ENCODE measurements at regions not wholly inside any gene's neighbourhood (a gene's known extent, or its start where the extent isn't known, plus 50 kb on each side); places are given as distances from the start of the nearest gene placed in this dataset.
"Not testable (repeated sequence)": the region's sequence is repeated elsewhere in the genome, so short reads cannot be mapped to it uniquely, and the experiment has no call there.

DNA sequence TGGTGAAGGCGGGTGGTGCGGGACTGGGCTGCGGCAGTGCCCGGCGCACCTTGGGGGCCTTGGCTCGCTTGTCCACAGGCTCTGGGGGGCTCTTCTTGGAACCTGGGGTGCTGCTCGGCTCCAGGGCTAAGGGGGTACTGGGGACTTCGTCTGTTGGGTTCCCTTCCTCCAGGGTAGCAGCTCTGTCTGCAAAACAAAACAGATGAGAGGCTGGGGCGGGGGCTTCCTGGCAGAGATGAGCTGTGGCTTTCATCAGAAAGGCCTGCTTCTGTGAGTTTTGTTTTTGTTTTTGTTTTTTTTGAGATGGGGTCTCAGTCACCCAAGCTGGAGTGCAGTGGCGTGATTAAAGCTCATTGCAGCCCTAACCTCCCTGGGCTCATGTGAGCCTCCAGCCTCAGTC, 425.2 kb upstream of the ZNF722 start:
- H3K9me3 ChIP-seq: peaks cover 0 to 26% (median 2%) of the 10 kb centered on the region in 4 donors
- H3K4me3 ChIP-seq, DNase-seq, H3K27me3 ChIP-seq, H3K4me1 ChIP-seq, H3K27ac ChIP-seq, H3K36me3 ChIP-seq: not testable (repeated sequence)

DNA sequence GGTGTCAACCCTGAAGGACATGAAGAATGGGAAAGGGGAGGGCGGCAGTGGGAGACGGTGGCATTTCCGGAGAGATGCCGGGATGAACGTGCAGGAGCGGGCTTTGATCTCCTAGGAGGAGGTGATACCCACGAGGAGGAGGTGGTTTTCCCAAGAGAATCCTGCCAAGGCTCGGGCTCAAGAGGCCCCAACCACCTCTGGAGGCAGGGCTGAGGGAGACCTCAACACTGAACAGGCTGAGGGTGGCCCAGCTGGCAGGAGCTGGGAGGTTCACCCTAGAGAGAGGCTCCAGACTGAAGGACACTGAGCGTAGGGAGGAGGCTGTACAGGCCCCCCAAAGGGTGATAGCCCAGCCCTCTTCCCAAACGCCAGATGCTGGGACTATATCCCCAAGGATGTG, 422.2 kb upstream of the ZNF722 start:
- H3K9me3 ChIP-seq: peaks cover 0 to 31% (median 4%) of the 10 kb centered on the region in 4 donors
- H3K27me3 ChIP-seq, H3K4me3 ChIP-seq, H3K4me1 ChIP-seq, H3K27ac ChIP-seq, H3K36me3 ChIP-seq: not testable (repeated sequence)
- peak in 1 of 3 donors; percentile 28 for DNase-seq

DNA sequence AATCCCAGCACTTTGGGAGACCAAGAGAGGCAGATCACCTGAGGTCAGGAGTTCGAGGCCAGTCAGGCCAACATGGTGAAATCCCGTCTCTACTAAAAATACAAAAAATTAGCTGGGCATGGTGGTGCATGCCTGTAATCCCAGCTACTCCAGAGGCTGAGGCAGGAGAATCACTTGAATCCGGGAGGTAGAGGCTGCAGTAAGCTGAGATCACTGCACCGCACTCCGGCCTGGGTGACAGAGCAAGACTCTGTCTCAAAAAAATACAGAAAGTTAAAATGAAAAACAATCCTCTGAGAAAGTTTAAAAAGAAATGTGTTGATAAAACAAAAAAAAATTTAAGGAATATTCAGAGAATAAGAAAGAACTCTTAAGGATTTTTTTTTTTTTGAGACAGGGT, 421.6 kb upstream of the ZNF722 start:
- DNase-seq: not testable (repeated sequence)
- peaks cover 0 to 31% (median 4%) of the 10 kb centered on the region in 4 donors for H3K9me3 ChIP-seq

DNA sequence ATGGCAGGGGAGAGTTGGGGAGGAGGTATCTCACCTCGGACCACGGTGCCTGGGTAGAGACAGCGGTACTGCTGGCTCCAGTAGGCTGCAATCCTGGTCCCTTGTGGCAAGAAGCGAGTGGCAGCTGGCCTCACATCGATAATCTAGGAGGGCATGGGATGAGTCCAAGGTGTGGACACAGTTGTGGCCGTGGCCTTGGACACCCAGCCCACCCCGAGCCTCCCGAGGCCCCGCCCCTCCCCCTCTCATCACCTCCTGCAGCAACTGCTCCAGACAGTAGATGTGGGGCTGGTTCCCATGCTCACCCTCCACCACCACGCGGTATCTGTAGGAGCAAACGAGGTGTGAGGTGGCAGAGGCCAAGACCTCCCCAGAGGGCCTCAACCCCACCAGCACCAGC, 418.6 kb upstream of the ZNF722 start:
- H3K9me3 ChIP-seq: peaks cover 0 to 25% (median 4%) of the 10 kb centered on the region in 4 donors
- H3K27me3 ChIP-seq, DNase-seq, H3K36me3 ChIP-seq, H3K27ac ChIP-seq, H3K4me1 ChIP-seq, H3K4me3 ChIP-seq: not testable (repeated sequence)

More for the DNA sequence above, 421.6 kb upstream of the ZNF722 start:
- not testable (repeated sequence) for H3K27ac ChIP-seq, H3K27me3 ChIP-seq, H3K4me3 ChIP-seq, H3K4me1 ChIP-seq, H3K36me3 ChIP-seq

DNA sequence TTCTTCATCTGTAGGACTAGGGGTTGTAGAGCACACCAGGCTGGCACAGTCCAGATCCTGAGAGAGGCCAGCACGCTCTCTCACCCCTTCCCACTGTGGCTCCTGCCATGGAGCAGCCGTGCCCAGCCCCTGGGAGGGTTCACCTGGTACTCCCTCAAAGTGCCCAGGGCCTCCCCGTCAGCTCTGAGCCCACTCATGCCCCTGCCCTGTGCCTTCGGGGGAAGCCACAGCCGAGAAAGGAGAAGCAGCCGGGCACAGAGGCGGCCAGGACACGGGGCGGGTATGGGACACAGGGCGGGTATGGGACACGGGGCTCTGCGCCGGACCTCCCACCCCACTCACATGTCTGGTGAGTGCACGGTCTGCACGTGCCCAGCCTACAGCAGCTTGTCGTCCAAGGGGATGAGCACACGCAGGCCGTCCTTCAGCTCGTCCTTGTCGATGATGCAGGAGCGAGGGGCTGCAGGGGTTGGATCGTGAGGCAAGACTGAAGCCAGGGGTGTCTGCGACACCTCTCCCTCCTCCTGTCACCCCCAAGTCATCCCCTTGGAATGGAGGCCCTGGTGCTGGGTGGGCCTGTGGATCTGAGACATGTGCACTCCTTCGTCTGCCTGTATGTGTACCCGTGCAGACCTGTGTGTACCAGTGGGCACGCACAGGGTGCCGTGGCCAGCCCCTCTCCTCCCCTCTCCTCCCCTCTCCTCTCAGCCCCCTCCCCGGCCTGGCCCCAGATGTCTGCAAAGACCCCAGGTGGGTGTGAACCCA, 417.9 kb upstream of the ZNF722 start:
- H3K4me1 ChIP-seq, H3K27me3 ChIP-seq, H3K4me3 ChIP-seq, H3K36me3 ChIP-seq, H3K27ac ChIP-seq, DNase-seq: not testable (repeated sequence)
- peaks cover 0 to 23% (median 4%) of the 10 kb centered on the region in 4 donors for H3K9me3 ChIP-seq

DNA sequence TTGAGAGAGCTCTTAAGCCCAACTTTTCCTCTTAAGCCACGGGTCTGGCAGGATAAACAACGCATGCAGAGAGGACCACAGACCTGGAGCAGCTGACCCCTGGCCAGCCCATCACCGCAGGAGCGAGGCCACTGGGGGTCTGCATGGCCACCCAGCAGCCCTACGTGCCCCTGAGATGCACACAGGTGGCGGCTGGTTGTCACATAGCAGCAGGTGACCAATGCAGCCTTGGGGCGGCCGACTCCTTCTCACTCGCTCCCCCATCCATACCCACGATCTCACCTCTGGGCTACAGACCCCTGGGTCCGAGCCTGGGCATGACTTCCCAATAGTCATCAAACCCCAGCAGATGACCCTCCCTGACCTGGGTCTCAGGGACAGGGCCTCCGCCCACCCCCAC, 415.9 kb upstream of the ZNF722 start:
- H3K4me1 ChIP-seq, H3K36me3 ChIP-seq, H3K4me3 ChIP-seq, H3K27ac ChIP-seq, H3K27me3 ChIP-seq: not testable (repeated sequence)
- DNase-seq: peak in 1 of 3 donors; percentile 15
- H3K9me3 ChIP-seq: peaks cover 0 to 10% (median 2%) of the 10 kb centered on the region in 4 donors

DNA sequence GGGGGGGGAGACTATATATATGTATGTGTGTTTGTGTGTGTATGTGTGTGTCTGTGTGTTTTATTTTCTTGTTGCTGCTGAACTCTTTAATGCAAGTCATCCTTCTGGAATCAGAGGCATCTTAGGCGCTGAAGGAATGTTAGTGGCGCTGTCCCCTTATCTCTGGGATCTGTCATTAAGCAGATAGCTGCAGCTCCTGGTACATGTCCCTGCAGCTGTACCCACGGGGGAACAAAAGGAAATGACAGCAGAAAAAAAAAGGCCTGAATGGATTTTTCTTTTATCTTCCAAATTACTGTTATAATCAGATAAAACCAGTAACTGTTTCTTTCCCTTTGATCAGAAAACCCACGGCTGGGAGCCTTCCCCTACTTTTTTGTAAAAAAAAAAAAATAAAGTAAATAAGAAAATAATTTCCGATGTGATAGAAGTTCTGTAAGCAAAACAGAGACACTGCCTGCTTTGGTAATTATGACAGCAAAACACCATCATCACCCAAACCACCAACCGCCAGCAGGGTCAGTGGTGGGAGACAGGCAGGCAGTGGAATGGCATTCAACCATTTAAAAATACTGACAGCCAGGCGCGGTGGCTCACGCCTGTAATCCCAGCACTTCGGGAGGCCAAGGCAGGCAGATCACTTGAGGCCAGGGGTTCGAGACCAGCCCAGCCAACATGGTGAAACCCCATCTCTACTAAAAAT, 411.3 kb upstream of the ZNF722 start:
- not testable (repeated sequence) for H3K4me1 ChIP-seq, H3K9me3 ChIP-seq, H3K4me3 ChIP-seq, H3K36me3 ChIP-seq, DNase-seq, H3K27me3 ChIP-seq, H3K27ac ChIP-seq

DNA sequence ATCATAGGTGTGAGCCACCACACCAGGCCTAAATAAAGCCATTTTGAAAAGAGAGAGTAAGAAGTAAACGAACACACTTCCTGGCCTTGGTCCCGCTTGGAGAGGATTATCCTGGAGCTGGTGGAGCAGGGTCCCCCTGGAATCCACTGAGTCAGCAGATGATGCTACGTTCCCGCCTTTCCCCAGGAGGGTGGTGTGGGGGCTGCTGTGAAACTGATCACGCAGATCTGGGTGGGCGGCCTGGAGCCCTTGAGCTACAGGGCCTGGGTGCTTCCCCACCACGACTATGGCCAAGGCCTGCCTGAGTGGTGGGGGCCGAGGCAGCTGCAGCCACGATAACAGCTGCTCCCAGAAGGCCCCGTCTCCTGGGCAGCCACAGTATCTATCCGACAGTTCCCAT, 407.4 kb upstream of the ZNF722 start:
- not testable (repeated sequence) for H3K27me3 ChIP-seq, H3K36me3 ChIP-seq, H3K4me1 ChIP-seq, H3K4me3 ChIP-seq, H3K27ac ChIP-seq, H3K9me3 ChIP-seq
- peak in 1 of 3 donors; percentile 12 for DNase-seq

DNA sequence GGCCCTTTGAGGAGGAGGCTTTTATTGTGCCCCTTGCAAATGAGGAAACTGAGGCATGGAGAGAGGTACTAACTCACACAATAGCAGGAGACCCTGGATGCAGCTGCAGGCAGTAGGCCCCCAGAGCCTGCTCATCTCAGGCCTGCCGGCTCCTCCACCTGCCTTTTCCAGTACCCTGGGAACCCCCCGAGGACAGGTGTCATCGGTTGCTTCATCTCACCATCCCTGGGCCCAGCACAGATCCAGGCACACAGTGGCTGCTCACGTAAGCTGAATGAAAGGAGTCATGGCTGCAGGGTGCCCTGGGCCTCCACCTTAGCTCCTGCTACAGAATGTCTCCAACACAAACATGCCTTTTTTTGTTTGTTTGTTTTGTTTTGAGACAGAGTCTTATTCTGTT, 394.8 kb upstream of the ZNF722 start:
- H3K27me3 ChIP-seq, H3K4me1 ChIP-seq, H3K9me3 ChIP-seq: not testable (repeated sequence)

DNA sequence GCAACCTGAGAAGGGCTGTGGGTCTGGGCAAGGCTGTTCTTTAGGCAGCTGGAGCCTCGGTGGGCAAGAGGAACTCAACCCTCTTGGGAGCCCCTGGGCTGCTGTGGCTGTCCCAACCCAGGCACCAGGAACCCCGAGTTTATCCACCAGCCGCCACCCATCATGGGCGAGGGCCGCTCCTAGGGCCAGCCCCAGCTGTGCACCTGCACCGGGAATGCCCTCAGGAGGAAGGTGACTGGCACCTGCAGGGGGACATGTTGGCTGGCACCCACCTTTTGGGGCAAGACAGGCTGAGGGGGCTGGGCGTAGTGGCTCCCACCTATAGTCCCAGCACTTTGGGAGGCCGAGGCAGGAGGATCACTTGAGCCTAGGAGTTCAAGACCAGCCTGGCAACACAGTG, 393.8 kb upstream of the ZNF722 start:
- not testable (repeated sequence) for H3K27me3 ChIP-seq, DNase-seq, H3K27ac ChIP-seq, H3K9me3 ChIP-seq, H3K4me3 ChIP-seq, H3K4me1 ChIP-seq, H3K36me3 ChIP-seq

More for the DNA sequence above, 394.8 kb upstream of the ZNF722 start:
- not testable (repeated sequence) for H3K36me3 ChIP-seq, H3K27ac ChIP-seq, H3K4me3 ChIP-seq, DNase-seq

DNA sequence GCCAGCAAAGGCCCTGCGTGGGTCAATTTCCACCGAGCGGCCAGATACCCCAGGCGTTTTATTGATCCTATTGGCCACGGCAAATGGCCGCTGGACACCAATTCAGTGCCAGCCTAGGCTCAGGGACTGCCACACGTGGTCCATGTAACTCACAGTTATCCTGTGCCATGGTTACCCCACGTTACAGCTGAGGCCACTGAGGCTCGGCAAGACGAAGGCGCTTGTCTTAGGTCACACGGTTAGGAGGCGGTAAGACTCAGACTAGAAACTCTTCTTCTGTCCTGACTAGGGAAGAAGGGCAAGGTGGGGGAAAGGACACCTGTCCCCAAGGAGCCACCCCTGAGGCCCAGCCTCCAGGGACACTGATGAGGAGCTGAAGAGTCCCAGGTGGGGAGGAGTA, 381.1 kb upstream of the ZNF722 start:
- H3K27ac ChIP-seq, H3K9me3 ChIP-seq, H3K4me1 ChIP-seq, H3K4me3 ChIP-seq, H3K36me3 ChIP-seq, DNase-seq, H3K27me3 ChIP-seq: not testable (repeated sequence)

DNA sequence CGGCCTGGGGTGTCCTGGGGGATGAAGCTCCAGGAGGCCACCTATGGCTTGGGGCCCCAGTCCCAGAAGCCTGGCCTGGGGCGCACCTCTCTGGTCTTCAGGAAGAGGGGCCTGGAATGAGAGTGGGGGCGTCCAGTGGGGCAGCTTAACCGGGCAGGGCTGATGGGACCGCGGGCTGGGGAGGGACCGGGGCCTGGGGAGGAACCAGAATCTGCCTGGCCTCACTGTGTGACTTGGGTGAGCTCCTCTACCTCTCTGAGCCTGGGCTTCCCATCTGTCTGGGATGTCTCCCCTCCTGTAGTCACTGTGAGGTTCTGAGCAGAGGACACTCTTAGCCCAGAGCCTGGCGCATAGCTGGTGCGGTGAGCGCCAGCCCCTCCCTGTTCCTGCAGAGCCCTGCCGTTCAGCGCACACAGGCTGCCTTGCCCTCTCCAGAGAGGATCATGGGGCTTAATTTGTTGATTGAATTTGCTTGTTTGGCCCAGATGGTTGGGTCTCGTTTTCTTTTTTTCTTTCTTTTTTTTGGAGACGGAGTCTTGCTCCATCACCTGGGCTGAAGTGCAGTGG, 378.4 kb upstream of the ZNF722 start:
- not testable (repeated sequence) for DNase-seq, H3K27me3 ChIP-seq, H3K27ac ChIP-seq, H3K4me1 ChIP-seq, H3K9me3 ChIP-seq, H3K36me3 ChIP-seq, H3K4me3 ChIP-seq

DNA sequence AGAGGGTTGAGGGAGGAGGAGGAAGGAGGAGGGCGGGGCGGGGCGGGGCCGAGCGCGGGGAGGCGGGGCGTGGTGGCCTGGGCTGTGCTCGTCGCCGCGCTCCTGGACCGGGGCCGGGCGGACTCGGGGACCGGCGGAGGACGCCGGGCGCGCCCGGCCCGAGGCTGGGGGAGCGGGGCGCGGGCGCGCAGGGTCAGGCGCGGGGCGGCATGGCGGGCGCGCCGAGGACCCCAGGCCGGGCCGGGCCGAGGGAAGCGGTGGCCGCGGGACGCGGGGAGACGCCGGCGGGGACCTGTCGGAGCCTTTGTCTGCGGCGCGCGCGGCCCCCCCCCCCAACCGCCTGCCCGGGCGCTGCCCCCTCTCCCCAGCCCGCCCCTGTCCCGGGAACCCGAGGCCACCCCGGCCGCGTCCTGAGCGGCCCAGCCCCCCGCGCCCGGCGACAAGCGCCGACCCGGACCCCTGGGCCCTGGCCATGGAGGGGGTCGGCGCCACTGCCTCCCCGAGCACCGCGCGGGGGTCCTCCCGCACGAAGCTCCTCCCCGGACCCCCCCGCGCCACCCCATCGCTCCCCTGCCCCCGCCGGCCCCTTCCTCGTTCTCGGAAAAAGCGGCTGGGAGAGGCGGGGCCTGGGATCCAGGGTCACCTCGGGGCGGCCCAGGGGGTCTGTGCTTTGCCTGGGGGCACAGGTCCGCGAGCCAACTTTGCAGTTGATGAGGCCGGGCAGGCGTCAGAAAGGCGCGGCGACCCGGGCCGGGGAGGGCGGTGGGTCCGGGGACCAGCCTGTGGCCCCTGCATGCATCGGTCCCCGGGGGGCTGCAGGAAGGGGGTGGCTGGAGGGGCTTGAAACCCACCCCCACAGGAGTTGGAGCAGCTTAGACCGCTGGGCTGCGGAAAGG, 370.8 kb upstream of the ZNF722 start:
- H3K4me3 ChIP-seq, DNase-seq, H3K36me3 ChIP-seq, H3K27me3 ChIP-seq, H3K4me1 ChIP-seq, H3K9me3 ChIP-seq, H3K27ac ChIP-seq: not testable (repeated sequence)

DNA sequence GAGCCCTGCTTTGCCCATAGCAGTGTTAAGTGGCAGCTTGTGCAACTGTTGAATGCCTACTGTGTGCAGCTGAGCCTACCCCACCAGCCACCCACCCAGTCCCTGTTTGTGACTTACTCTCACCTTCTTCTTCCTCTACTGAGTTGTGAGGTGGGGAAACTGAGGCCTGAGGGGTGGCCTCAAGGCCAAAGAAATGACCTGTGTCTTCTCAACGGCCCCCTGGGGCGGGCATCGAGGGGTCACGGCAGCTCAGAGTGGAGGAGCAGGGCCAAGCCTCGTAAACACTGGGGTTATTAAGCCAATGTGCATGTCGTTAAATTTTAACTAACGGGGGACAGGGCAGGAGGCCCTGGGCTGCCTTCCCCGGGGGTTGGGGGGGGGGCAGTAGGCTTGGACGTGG, 369.6 kb upstream of the ZNF722 start:
- H3K9me3 ChIP-seq, H3K36me3 ChIP-seq, DNase-seq, H3K4me3 ChIP-seq, H3K27ac ChIP-seq, H3K4me1 ChIP-seq, H3K27me3 ChIP-seq: not testable (repeated sequence)

Measured in Peyer's patch (tissue), 4 donors.